A673 (cell line): ENCODE measurements at regions not wholly inside any gene's neighbourhood (a gene's known extent, or its start where the extent isn't known, plus 50 kb on each side); places are given as distances from the start of the nearest gene placed in this dataset.

Experiments used
- EZH2 ChIP-seq: fragments of 200-600 bp; sonication (generic); IDR thresholded peaks from 2 replicates; pipeline ENCODE4 v1.6.1; 2017; ENCODE audit warnings: borderline replicate concordance, low read depth, mild to moderate bottlenecking, mixed read lengths, antibody characterized with exemption, low read length; ENCODE audit not compliant: poor library complexity, severe bottlenecking
- TF ChIP-seq, protein P1 (sequence below): fragments of 300-800, 200-600 bp; sonication (generic); conservative IDR thresholded peaks from 2 replicates; pipeline ENCODE4 v1.5.1; 2017; ENCODE audit warnings: low read depth, mild to moderate bottlenecking, antibody characterized with exemption, low read length, moderate library complexity, mixed read lengths

DNA sequence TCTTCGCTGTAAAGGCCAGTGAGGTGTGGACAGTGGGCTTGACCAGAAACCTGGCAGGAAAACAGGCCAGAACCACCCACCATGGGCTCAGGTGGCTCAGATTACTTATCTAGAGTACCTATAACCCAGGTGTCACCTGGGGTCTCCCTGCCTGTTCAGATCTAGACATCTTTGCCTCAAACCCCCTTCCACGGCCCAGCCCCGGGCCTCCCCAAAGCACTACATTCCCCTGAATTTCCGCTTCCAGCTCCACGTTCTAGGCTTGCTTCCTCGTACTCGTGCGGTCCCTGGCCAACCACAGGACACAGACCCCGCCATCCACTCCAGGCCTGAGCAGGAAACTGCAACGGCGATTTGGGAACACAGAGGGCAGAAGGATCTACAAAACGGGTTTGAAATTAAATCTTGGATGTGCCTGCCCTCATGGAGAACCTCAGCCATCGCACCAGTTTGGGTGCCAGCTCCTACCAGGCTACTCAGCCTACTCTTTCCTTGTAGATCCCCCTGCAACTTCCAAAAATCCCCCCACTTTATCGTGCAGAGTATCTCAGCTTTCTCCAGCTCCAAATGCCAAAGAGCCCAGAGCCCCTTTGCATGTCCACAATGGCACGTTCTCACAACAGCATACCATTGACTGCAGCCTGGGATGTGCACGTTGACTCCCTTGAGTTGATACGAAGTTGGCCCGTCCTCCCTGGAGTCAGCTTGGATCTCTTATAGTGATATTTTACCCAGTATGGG, 62.7 kb upstream of the CACUL1 start:
- TF ChIP-seq, protein P1, sequence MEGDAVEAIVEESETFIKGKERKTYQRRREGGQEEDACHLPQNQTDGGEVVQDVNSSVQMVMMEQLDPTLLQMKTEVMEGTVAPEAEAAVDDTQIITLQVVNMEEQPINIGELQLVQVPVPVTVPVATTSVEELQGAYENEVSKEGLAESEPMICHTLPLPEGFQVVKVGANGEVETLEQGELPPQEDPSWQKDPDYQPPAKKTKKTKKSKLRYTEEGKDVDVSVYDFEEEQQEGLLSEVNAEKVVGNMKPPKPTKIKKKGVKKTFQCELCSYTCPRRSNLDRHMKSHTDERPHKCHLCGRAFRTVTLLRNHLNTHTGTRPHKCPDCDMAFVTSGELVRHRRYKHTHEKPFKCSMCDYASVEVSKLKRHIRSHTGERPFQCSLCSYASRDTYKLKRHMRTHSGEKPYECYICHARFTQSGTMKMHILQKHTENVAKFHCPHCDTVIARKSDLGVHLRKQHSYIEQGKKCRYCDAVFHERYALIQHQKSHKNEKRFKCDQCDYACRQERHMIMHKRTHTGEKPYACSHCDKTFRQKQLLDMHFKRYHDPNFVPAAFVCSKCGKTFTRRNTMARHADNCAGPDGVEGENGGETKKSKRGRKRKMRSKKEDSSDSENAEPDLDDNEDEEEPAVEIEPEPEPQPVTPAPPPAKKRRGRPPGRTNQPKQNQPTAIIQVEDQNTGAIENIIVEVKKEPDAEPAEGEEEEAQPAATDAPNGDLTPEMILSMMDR, result no peak
- no peak for TF ChIP-seq EZH2
